Inflammatory macrophage treated with lipopolysaccharide for 1 hour (primary cell): ENCODE measurements at regions not wholly inside any gene's neighbourhood (a gene's known extent, or its start where the extent isn't known, plus 50 kb on each side); places are given as distances from the start of the nearest gene placed in this dataset.

ENCODE experiments used
- DNase-seq, 2 donors: peaks; one replicate each; pipeline ENCODE4 v3.0.0-alpha.2; 2020 to 2022

DNA sequence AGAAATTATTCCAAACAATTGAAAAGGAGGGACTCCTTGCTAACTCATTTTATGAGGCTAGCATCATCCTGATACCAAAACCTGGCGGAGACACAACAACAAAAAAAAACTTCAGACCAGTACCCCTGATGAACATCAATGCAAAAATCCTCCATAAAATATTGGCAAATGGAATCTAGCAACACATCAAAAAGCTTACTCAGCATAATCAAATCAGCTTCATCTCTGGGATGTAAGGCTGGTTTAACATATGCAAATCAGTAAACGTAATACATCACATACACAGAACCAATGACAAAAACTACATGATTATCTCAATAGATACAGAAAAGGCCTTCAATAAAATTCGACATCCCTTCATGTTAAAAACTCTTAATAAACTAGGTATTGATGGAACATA is 440.1 kb downstream of the NUF2 start:
- DNase-seq = no peak

DNA sequence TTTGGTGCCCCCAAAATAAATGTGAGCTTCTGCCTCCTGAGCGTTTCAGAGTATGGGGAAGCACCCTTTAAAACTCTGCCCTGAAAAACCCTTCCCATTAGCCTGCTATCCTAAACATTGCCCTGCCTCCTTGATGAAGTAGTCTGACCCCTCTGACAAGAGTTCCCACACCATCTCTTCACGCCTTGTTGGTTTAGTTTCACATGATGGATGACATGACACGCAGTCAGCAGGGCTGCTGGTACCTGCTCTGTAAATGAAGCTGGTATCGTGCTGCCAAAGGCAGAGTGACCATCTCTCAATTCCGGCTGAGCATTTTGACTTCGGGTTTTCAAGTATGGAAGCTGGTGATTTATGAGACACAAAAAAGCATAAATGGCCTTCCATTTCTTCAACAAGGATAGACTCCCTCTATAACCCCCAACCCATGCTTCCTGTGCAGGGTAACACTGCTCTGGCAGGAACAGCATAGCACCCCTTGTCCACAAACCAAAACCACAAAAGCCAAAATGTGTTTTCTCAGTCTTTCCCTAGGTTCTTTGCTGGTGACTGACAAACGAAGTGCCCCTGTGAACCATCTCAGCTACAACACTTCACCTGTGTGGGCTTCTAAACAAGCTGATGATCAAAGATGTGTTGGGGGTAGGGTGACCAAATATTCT is 444.6 kb downstream of the NUF2 start:
- no peak for DNase-seq

DNA sequence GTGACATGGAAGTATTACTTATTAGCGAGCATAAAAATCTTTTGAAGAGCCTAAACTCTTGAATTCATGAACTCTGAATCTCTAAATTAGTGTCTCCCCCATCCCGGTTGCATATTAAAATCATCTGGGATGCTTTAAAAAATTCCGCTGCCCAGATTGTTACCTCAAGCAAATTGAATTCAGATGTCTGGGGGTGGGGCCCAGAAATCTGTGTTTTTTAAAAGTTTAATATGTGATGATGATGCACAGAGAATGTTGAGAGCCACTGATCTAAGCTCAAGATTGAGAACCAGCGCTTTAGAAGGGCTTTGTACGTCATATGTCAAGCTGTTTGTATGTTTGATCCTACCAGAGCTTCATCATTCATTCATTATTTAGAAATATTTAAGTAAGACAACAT is 446.8 kb downstream of the NUF2 start:
- no peak for DNase-seq

- DNase-seq = no peak
Measured at GRCh38 chr1:163770265-163770664, 448.5 kb downstream of the NUF2 start.

DNA sequence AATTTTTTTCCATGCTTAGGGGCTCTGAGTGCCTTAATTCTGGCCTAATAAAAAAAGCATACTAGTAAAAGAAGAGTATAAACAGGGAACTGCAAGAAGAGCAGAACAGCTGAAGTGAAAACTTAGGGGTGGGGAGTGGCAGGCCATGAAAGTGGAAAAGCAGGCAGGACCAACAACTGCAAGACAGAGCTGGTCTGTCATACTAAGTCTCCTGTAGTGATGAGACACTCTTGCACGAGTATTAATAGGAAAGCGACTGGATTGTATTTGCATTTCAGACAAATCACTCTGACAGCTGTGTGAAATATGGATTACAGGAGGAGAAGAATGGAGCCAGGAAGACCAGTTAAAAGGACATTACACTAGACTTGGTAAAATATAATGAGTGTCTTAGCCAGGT is 449.9 kb downstream of the NUF2 start:
- DNase-seq = no peak

DNA sequence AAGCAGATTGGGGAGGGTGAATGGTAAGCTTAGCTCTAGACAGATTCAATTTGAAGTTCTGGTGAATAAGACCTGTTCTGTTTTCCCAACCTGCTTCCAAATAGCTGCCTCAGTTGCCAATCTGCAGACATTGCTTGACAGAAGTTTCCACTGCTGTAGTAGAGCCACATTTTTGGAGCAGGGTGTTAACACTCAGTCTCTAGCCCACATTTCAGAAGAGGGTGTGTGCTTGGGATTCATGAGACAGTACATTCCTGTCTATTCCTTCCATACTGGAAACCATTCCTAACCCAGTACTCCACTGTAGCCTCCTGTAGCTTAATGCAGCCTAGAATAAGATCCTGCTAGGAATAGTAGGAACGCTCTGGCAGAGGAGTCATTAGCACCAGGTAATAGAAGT is 450.5 kb downstream of the NUF2 start:
- no peak for DNase-seq

DNA sequence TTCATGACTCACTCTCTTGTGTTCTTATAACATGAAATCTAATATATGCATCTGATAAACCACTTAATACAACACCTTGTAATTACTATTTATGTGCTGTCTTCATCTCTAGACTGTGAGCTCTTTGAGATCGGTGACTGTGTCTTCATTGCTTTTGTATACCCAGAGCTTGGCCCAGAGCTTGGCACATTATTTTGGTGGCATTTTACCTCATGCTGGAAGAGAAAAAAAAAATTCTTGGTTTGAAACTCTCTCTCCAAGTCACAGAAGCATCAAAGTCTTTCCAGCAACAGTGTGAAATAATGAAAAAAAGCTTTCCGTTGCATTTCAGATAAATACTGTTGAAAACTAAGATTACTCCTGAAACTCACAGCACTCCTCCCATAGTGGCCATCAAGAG is 451.6 kb downstream of the NUF2 start:
- DNase-seq = no peak

DNA sequence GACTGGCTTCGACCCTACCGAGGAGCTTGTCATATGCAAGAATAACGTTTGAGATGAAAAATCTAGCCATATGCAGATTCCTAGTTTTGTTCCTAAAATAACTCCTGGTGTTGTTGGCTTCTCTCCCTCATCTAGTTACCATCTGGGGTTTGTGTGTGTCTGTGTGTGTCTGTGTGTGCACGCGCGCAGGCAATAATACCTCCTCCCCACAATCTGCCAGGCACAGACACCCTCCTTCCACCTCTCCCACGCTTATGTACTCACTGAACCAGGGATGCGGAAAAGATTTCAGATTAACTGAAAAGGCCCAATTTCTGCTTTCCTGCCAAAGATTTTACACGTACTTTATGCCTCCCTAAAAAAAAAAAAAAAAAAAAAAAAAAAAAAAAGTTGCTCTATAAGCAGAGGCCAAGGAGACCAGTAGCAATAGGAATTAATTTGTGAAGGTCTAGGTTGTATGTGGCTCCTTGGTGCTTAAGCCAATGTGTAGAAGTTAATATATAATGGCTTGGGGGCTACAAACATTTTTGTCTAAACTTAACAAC is 452.7 kb downstream of the NUF2 start:
- no peak for DNase-seq

DNA sequence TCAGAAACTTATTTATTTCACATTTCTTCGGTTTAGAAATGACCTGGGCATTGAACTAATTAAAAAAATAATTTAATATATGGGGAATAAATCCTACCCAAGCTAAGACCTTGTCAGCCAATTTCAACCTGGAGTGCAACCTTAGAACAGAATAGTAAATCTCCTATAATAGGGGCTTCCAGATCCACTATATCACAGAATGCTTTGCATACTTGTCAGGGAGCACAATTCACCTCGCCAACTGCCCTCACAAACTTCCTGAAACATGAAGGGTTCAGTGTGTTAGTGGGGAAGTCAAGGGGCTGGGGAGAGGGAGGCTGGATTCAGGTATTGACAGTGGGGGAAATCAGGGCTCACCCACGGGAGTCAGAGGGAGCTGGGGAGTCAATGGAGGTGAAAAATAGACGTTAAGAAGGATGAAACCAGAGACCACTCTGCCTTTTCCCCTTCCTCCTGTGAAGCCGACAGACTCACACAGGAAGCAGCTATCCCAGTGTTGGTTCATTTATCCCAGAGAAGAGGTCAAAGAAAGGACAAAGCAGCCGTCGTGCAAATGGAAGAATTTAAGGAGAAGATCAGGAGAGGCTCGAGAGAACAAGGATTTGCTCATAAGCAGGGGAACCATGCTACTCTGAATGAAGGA is 453.3 kb downstream of the NUF2 start:
- no peak for DNase-seq

DNA sequence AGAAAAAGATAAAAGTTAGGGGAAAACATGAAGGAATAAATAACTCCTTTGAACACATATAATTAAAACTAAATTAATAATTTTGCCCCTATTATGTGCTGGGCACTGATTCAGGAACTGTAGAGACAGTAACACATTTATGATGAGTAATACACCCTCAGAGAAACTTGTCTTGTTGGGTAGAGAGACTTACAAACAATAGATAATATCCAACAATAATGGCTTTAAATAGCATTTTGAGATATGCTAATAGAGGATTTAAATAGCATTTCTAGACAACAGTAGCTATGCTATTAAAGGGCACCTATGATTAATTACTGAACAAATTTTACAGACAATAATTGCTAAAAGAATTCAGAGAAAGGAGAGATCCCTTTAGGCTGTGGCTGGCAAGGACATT is 455.5 kb downstream of the NUF2 start:
- DNase-seq = no peak

- DNase-seq = no peak
Measured at GRCh38 chr1:163781146-163781545, 459.4 kb downstream of the NUF2 start.

GRCh38 chr1:163785868-163786405 is 464.2 kb downstream of the NUF2 start:
- no peak for DNase-seq

DNA sequence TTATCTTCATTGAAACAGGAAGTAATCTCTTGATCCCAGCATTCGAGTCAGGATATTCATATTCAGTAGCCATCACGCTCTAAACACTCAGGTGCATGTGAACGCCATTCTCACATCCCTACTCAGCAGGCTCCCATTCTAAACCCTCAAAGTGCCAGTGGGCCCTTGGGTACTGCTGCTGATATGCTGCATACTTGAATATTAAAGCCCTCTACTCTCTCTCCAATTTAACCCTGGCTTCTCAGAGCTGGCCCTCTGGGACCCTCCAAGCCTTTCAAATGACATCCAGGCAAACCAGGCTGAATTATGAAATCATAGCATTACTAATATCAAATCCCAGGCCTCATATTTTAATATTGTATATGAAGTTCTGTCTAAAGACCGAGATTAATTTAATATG is 468.2 kb downstream of the NUF2 start:
- no peak for DNase-seq

- no peak for DNase-seq
Measured at GRCh38 chr1:163794551-163794950, 472.8 kb downstream of the NUF2 start.

DNA sequence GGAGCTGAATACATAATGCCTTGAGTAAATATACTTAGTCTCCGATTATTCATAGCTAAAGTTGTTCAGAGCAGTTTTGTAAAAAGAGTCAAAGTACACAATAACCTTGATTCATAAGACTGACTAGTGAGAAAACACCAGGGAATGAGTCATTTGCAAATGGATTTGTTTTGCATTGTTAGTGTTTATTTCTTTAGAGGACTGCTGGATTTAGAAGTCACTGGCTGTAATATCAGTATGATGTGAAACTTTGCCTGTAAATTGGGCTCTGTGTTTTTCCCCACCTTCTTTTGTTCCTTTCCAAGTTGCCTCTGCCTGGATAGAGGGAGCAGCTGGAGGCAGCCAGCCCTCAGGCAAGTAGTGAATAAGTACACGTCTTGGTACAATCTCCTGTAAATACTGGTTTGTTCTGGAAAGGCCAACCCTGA is 474.7 kb downstream of the NUF2 start:
- DNase-seq = no peak

- DNase-seq = no peak
Measured at GRCh38 chr1:163797816-163798215, 476.1 kb downstream of the NUF2 start.

GRCh38 chr1:163799190-163799805 is 477.5 kb downstream of the NUF2 start:
- no peak for DNase-seq

GRCh38 chr1:163807331-163808049 is 485.7 kb downstream of the NUF2 start:
- no peak for DNase-seq

GRCh38 chr1:163813251-163813650 is 491.5 kb downstream of the NUF2 start:
- no peak for DNase-seq

DNA sequence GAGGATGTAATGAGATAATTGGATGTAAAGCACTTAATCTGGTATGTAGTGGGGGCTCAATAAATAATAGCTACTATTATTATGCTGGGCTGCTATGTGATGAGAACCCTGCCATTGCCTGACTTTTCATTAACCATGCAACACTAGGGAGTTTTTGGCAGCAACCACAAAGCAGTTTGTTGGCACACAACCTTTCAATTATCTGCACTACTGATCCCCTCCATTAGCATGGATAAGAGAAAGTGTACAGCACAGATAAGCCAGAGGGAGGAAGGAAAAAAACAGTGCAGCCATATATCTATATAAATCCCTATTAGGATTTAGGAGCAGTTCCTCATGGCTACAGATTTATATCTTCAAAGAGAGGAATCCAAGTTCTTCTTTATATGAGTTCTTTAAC is 498.5 kb downstream of the NUF2 start:
- DNase-seq = no peak

- DNase-seq = no peak
Measured at GRCh38 chr1:163820766-163821165, 499.0 kb downstream of the NUF2 start.

DNA sequence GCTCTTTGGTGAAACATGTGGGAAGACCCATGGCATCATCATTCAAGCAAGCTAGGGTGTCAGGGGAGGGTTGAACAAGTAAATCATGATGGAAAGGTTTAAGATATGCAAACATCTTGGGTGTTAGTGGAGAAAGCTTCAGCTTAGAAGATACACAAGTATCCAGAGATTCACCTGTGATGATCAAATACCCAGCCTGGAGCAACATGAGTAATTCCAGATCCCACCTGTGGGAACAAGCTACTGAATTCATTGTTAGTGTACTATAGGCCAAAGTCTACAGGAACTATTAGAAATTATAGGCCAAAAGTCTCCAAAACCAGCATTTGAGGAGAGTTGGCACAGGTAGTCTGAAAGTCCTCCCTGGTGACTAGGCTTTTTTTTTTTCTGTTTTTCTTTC is 499.9 kb downstream of the NUF2 start:
- DNase-seq = no peak

- no peak for DNase-seq
Measured at GRCh38 chr1:163823017-163823416, 501.3 kb downstream of the NUF2 start.
